ENCODE measurements at regions not wholly inside any gene's neighbourhood (a gene's known extent, or its start where the extent isn't known, plus 50 kb on each side); places are given as distances from the start of the nearest gene placed in this dataset.

DNA sequence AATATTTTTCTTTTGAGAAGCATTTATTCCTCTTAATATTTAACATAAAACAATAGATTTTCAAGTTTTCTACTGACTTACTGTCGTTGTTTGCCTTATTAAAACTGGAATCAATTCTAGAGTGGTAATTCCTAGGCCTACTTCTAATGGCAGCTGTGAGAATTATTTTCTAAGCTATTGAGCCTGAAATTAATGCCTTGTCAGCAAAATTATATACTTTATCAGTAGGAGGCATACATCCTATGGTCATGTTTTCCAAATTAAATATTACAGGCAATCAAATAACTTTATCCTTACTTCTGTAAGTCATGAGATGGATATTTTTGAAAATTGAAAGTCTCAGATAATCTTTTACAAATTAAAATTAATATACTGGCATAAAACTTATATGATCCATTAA is 239.1 kb upstream of the CNTNAP4 start:
- peaks cover 7% of the 10 kb centered on the region for H3K9me3 ChIP-seq (replicated peaks; ENCODE audit: low read length)
- H3K4me1 ChIP-seq (ENCODE audit: control insufficient read depth, insufficient read depth, low read length) = no peaks in the 10 kb centered on the region
- no peak overlapping the region for H3K4me2 ChIP-seq (ENCODE audit: low read length)
- H3K36me3 ChIP-seq (ENCODE audit: insufficient read depth, low read length) = no peaks in the 10 kb centered on the region
- H3K27me3 ChIP-seq (ENCODE audit: control insufficient read depth, insufficient read depth, low read length) = no peaks in the 10 kb centered on the region
- no peak overlapping the region for H3K9ac ChIP-seq (ENCODE audit: low read depth, low read length)
- H3K4me3 ChIP-seq (ENCODE audit: low read length) = no peak overlapping the region

DNA sequence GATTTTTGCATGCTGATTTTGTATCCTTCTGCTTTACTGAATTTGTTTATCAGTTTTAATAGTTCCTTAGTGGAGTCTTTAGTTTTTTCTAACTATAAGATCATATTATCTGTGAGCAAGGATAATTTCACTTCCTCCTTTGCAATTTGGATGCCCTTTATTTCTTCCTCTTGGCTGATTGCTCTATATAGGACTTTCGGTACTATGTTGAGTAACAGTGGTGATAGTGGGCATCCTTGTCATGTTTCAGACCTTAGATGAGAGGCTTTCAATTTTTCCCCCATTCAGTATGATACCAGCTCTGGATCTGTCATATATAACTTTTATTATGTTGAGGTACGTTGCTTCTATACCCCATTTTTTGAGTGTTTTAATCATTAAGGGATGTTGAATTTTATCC is 224.5 kb upstream of the CNTNAP4 start:
- Histone ChIP-seq H3K4me2 (ENCODE audit: low read length) (no peak overlapping the region), H3K27me3 (ENCODE audit: control insufficient read depth, insufficient read depth, low read length) (no peaks in the 10 kb centered on the region), H3K4me3 (ENCODE audit: low read length) (no peak overlapping the region), H3K9ac (ENCODE audit: low read depth, low read length) (no peak overlapping the region), H3K36me3 (ENCODE audit: insufficient read depth, low read length) (no peaks in the 10 kb centered on the region), H3K9me3 (replicated peaks; ENCODE audit: low read length) (peaks cover 5% of the 10 kb centered on the region), H3K4me1 (ENCODE audit: control insufficient read depth, insufficient read depth, low read length) (no peaks in the 10 kb centered on the region)

DNA sequence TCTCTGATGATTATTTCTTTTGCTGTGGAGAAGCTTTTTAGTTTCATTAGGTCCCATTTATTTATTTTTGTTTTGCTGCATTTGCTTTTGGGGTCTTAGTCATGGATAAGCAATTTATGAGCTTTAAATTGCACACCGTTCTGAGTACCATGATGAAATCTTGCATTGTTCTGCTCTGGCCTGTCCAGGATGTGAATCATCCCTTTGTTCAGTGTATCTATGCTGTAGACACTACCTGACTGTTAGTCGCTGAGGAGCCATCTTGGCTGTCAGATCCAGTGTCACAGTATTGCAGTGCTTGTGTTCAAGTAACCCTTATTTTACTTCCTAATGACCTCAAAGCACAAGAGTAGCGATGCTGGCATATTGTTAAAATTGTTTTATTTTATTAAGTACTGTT is 218.0 kb upstream of the CNTNAP4 start:
- no peaks in the 10 kb centered on the region for H3K36me3 ChIP-seq (ENCODE audit: insufficient read depth, low read length)
- no peak overlapping the region for H3K4me2 ChIP-seq (ENCODE audit: low read length)
- no peaks in the 10 kb centered on the region for H3K4me1 ChIP-seq (ENCODE audit: control insufficient read depth, insufficient read depth, low read length)
- H3K9me3 ChIP-seq (replicated peaks; ENCODE audit: low read length) = no peaks in the 10 kb centered on the region
- no peak overlapping the region for H3K9ac ChIP-seq (ENCODE audit: low read depth, low read length)
- no peaks in the 10 kb centered on the region for H3K27me3 ChIP-seq (ENCODE audit: control insufficient read depth, insufficient read depth, low read length)
- H3K4me3 ChIP-seq (ENCODE audit: low read length) = no peak overlapping the region

DNA sequence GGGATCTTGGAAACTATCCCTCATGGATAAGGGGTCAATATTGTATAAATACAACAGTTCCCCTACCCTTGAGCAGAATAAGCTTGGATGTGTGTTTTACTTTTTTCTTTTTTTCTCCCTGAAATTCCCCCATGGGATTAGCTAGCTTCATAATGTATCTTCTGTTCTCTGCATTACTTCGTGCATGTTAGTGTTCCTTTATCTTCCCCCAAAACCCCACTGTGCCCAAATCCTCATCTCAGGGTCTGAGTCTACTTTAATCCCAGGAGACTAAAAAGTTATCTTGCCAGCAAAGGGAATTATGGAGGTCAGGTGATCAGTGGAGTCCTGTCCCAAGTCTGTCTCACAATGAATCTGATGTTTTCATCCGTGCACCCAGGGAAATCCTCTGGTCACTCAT is 217.5 kb upstream of the CNTNAP4 start:
- Histone ChIP-seq H3K4me1 (ENCODE audit: control insufficient read depth, insufficient read depth, low read length) (no peaks in the 10 kb centered on the region), H3K9me3 (replicated peaks; ENCODE audit: low read length) (no peaks in the 10 kb centered on the region), H3K4me2 (ENCODE audit: low read length) (no peak overlapping the region), H3K9ac (ENCODE audit: low read depth, low read length) (no peak overlapping the region), H3K27me3 (ENCODE audit: control insufficient read depth, insufficient read depth, low read length) (no peaks in the 10 kb centered on the region), H3K36me3 (ENCODE audit: insufficient read depth, low read length) (no peaks in the 10 kb centered on the region), H3K4me3 (ENCODE audit: low read length) (no peak overlapping the region)

DNA sequence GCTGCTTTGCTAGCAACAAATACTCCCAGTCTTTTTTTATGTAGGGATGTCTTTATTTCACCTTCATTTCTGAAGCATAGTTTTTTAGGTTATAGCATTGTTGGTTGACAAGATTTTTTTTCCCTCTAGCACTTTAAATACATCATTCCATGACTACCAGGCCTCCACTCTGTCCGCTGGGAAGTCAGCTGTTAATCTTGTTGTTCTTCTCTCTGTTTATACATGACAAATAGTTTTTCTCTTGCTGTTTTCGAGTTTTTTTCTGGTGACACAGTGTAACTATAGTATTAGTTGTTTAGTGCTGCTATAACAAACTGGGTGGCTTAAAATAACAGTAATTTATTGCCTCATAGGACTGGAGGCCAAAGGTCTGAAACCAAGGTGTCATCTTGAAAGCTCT is 205.5 kb upstream of the CNTNAP4 start:
- Histone ChIP-seq H3K9ac (ENCODE audit: low read depth, low read length) (no peak overlapping the region), H3K4me2 (ENCODE audit: low read length) (no peak overlapping the region), H3K9me3 (replicated peaks; ENCODE audit: low read length) (no peaks in the 10 kb centered on the region), H3K4me3 (ENCODE audit: low read length) (no peak overlapping the region), H3K4me1 (ENCODE audit: control insufficient read depth, insufficient read depth, low read length) (no peaks in the 10 kb centered on the region), H3K36me3 (ENCODE audit: insufficient read depth, low read length) (no peaks in the 10 kb centered on the region), H3K27me3 (ENCODE audit: control insufficient read depth, insufficient read depth, low read length) (no peaks in the 10 kb centered on the region)

DNA sequence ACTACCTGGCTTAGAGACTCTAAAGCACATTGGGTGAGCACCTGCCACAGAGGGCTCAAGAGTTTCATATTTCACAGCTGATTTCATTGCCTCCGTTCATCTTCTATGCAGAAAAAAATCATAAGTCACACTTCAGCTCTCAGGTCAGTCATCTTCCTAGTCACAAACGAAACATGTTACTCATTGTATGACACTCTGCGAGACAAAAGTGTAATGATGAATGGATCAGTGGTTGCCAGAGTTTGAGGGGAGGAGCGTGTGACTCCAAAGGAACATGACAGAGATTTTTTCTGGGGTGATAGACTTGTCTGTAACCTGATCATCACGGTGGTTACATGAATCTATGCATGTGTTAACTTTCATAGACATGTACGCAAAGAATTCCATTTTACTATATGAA is 195.2 kb upstream of the CNTNAP4 start:
- Histone ChIP-seq H3K9me3 (replicated peaks; ENCODE audit: low read length) (no peaks in the 10 kb centered on the region), H3K27me3 (ENCODE audit: control insufficient read depth, insufficient read depth, low read length) (no peaks in the 10 kb centered on the region), H3K36me3 (ENCODE audit: insufficient read depth, low read length) (no peaks in the 10 kb centered on the region), H3K4me3 (ENCODE audit: low read length) (no peak overlapping the region), H3K4me1 (ENCODE audit: control insufficient read depth, insufficient read depth, low read length) (no peaks in the 10 kb centered on the region), H3K4me2 (ENCODE audit: low read length) (no peak overlapping the region), H3K9ac (ENCODE audit: low read depth, low read length) (no peak overlapping the region)

DNA sequence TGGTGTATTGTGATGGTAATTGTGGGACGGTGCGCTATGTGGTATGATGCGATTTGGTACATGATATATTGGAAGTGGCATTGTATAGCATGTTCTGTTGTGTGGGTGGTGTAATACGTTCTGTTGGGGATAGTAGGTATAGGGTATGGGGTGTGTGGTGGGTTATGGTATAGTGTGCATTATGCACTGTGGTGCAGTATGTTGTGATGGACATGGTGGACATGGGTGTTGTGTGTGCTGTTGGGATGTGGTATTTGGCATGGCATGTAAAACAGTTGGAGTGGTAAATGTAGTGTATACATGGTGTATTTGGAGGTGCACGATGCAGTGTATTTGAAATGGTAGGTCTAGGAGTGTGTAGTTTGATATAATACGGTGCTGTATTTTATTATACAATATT is 170.6 kb upstream of the CNTNAP4 start:
- Histone ChIP-seq H3K4me2 (ENCODE audit: low read length) (no peak overlapping the region), H3K4me3 (ENCODE audit: low read length) (no peak overlapping the region), H3K27me3 (ENCODE audit: control insufficient read depth, insufficient read depth, low read length) (no peaks in the 10 kb centered on the region), H3K9me3 (replicated peaks; ENCODE audit: low read length) (no peaks in the 10 kb centered on the region), H3K36me3 (ENCODE audit: insufficient read depth, low read length) (no peaks in the 10 kb centered on the region), H3K9ac (ENCODE audit: low read depth, low read length) (no peak overlapping the region), H3K4me1 (ENCODE audit: control insufficient read depth, insufficient read depth, low read length) (no peaks in the 10 kb centered on the region)

DNA sequence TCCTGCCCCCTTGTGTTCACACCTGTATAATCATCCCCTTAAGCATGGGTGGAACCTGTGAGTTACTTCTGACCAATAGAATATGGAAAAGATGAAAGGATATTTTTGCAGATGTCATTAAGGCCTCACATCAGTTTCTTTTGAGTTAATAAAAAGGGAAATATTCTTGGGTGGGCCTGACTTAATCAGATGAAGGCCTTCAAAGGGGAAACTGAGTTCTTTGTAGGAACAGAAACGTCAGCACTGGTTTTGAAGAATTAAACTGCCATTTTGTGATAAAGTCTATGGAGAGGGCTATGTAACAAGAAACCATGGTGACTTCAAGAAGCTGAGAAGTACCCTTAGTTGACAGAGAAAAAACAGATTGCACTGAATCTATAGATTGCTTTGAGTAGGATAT is 168.7 kb upstream of the CNTNAP4 start:
- H3K36me3 ChIP-seq (ENCODE audit: insufficient read depth, low read length) = no peaks in the 10 kb centered on the region
- H3K4me3 ChIP-seq (ENCODE audit: low read length) = no peak overlapping the region
- no peak overlapping the region for H3K4me2 ChIP-seq (ENCODE audit: low read length)
- no peaks in the 10 kb centered on the region for H3K4me1 ChIP-seq (ENCODE audit: control insufficient read depth, insufficient read depth, low read length)
- H3K9me3 ChIP-seq (replicated peaks; ENCODE audit: low read length) = no peaks in the 10 kb centered on the region
- no peaks in the 10 kb centered on the region for H3K27me3 ChIP-seq (ENCODE audit: control insufficient read depth, insufficient read depth, low read length)
- H3K9ac ChIP-seq (ENCODE audit: low read depth, low read length) = no peak overlapping the region

DNA sequence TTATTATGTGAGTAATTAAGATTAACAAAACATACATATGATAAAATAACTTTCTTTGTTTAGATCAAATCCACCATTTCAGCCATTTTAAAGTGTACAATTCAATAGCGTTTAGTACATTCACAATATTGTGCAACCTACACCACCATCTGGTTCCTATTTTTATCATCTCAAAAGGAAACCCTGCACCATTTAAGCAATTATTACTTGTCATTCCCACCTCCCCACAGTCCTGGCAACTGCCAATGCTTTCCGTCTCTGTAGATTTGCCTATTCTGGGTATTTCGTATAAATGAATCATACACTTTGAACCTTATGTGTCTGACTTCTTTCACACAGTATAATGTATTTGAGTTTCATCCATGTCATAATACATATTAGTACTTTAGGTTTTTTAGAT is 162.5 kb upstream of the CNTNAP4 start:
- H3K9me3 ChIP-seq (replicated peaks; ENCODE audit: low read length) = peaks cover 5% of the 10 kb centered on the region
- H3K27me3 ChIP-seq (ENCODE audit: control insufficient read depth, insufficient read depth, low read length) = no peaks in the 10 kb centered on the region
- H3K36me3 ChIP-seq (ENCODE audit: insufficient read depth, low read length) = no peaks in the 10 kb centered on the region
- H3K9ac ChIP-seq (ENCODE audit: low read depth, low read length) = no peak overlapping the region
- H3K4me3 ChIP-seq (ENCODE audit: low read length) = no peak overlapping the region
- H3K4me2 ChIP-seq (ENCODE audit: low read length) = no peak overlapping the region
- no peaks in the 10 kb centered on the region for H3K4me1 ChIP-seq (ENCODE audit: control insufficient read depth, insufficient read depth, low read length)

DNA sequence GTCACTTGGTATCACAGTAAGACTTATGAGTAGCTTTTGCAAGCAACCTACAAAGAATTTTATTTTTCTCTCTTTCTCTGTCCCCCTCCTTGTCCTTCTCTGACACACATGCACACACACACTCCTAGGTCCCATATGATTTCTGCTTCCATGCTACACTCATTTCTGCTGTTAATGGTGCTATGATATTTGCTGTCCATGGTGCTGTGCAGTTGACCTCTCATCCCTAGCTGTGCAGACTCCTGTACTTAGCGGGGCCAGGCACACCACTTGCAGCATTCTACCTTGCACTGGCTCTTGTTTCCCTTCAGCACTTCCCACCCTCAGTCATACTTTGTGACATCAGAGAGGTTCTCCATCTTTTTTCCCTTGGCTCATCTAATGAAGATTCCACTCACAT is 158.9 kb upstream of the CNTNAP4 start:
- Histone ChIP-seq H3K4me3 (ENCODE audit: low read length) (no peak overlapping the region), H3K27me3 (ENCODE audit: control insufficient read depth, insufficient read depth, low read length) (no peaks in the 10 kb centered on the region), H3K9ac (ENCODE audit: low read depth, low read length) (no peak overlapping the region), H3K4me2 (ENCODE audit: low read length) (no peak overlapping the region), H3K36me3 (ENCODE audit: insufficient read depth, low read length) (no peaks in the 10 kb centered on the region), H3K9me3 (replicated peaks; ENCODE audit: low read length) (peaks cover 5% of the 10 kb centered on the region), H3K4me1 (ENCODE audit: control insufficient read depth, insufficient read depth, low read length) (no peaks in the 10 kb centered on the region)

DNA sequence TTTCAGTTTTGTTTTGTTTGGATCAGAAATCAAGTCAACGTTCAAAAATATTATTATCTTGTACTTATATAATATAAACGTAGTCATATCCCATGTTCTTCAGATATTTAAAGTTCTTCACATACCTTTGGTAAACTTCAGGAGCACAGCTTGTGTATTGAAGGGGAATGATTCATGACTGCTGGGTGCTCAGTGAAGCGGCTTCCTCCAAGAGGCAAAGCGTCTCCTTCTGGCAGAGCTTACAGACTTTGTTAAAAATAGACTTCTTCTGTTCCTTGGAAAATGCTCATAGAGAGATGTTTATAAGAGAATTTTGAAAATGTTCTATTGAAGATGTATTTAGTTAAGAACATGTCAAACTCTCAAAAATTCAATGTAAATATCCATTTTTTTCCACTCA is 155.6 kb upstream of the CNTNAP4 start:
- Histone ChIP-seq H3K9me3 (replicated peaks; ENCODE audit: low read length) (peaks cover 5% of the 10 kb centered on the region), H3K27me3 (ENCODE audit: control insufficient read depth, insufficient read depth, low read length) (no peaks in the 10 kb centered on the region), H3K36me3 (ENCODE audit: insufficient read depth, low read length) (no peaks in the 10 kb centered on the region), H3K4me3 (ENCODE audit: low read length) (no peak overlapping the region), H3K4me1 (ENCODE audit: control insufficient read depth, insufficient read depth, low read length) (no peaks in the 10 kb centered on the region), H3K9ac (ENCODE audit: low read depth, low read length) (no peak overlapping the region), H3K4me2 (ENCODE audit: low read length) (no peak overlapping the region)

DNA sequence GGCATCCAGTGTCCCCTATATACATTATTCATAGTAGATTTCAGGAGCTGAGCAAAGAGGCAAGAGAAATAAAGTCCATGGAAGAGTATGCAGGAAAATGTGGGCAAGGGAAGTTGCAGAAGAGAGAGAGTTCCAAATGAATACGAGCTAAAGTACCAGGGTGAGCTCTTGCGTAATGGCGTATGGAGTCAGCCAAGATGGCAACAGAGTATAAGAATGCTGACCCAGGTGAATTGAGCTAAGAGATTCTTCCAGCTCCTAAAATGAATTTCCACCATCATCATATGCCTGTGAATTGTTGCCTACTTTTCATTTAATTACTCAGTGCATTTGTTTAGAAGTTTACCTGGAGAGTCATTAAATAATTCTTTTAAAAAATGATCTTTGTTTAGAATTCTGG is 153.2 kb upstream of the CNTNAP4 start:
- Histone ChIP-seq H3K36me3 (ENCODE audit: insufficient read depth, low read length) (no peaks in the 10 kb centered on the region), H3K27me3 (ENCODE audit: control insufficient read depth, insufficient read depth, low read length) (no peaks in the 10 kb centered on the region), H3K9ac (ENCODE audit: low read depth, low read length) (no peak overlapping the region), H3K4me1 (ENCODE audit: control insufficient read depth, insufficient read depth, low read length) (no peaks in the 10 kb centered on the region), H3K4me2 (ENCODE audit: low read length) (no peak overlapping the region), H3K4me3 (ENCODE audit: low read length) (no peak overlapping the region), H3K9me3 (replicated peaks; ENCODE audit: low read length) (no peaks in the 10 kb centered on the region)

DNA sequence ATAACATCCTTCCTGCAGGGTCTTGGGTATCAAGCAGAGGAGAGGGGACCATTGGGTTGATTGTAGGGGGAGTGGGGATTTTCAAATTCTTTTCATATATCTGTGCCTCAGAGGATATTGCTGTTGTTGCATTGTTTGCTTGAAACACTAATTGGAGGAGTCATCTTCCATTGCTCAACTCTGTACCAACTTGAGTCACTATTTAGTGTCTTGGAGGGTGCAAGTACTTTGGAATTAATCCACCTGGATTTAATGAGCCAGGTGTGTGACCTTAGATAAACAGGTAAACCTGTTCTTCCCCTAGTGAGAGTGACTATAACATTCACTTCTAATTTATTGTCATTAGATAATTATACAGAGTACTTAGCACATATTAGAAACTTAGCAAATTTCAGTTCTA is 151.3 kb upstream of the CNTNAP4 start:
- Histone ChIP-seq H3K27me3 (ENCODE audit: control insufficient read depth, insufficient read depth, low read length) (no peaks in the 10 kb centered on the region), H3K4me1 (ENCODE audit: control insufficient read depth, insufficient read depth, low read length) (no peaks in the 10 kb centered on the region), H3K9me3 (replicated peaks; ENCODE audit: low read length) (no peaks in the 10 kb centered on the region), H3K36me3 (ENCODE audit: insufficient read depth, low read length) (no peaks in the 10 kb centered on the region), H3K4me2 (ENCODE audit: low read length) (no peak overlapping the region), H3K9ac (ENCODE audit: low read depth, low read length) (no peak overlapping the region), H3K4me3 (ENCODE audit: low read length) (no peak overlapping the region)
